ENCODE measurements at regions not wholly inside any gene's neighbourhood (a gene's known extent, or its start where the extent isn't known, plus 50 kb on each side); places are given as distances from the start of the nearest gene placed in this dataset.
A peak's percentile ranks its signal among the peaks of the same experiment; 100 is the strongest.

DNA sequence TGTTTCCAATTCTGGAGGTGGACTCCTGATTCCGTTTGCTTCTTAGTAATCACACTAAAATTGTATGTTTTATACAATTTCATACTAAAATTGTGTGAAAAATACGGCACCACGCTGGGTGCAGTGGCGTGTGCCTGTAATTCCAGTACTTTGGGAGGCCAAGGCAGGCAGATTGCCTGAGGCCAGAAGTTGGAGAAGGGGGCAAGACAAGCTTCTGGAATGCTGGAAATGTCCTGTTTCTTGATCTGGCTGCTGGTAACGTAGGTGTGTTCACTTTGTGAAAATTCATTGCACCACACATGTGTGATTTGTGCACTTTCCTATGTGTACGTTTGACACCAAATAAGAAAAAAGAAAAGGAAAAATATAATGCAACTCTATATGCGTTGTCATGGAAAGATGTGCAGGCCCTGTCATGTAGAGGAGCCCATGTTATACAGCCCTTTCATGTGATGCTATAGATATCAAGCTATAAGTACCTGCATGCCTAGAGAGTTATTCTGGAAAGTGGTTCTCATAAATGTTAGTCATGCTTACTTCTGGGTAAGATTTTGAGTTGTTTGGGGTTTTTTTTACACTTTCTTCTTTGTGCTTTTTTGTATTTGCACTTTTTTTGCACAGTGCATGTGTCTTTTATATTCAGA, 119.9 kb downstream of the TMEM174 start:
- no peak for DNase-seq (ENCODE audit: low read depth, low spot score)

DNA sequence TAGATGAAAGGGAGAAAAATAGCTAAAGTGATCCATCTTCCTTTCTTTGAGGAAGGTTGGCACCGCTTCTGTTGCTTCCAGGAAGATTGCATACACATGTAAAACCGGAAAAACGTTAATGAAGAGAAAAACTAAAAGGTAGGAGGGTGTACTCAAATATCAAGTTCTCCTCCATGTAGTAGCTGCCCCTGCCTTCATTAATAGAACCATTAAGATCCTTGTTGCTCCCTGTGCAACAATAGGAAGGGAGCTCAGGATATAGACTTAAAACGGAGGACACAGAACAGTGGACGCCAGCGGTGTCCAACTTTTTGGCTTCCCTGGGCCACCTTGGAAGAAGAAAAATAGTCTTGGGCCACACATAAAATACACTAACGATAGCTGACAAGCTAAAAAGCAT, 118.9 kb downstream of the TMEM174 start:
- DNase-seq (ENCODE audit: low read depth, low spot score), result no peak

DNA sequence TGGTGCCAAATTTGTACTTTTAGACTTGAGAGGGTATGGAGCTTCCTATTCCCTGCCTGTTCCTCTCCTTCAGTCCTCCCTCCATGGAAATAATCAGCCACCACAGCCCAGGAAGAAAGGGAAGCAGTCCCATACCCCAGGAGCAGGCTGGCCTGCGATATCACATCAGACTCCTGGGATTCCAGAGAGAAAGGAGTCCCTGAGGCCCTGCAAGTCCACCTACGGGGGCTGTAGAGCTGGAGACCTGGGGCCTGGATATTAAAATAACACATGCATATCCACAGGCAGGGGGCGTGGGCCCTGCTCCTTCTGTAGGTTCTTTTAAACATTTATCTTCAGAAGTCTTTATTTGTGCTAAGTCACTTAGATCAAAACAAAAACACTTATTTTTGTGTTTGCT, 117.2 kb downstream of the TMEM174 start:
- no peak for DNase-seq (ENCODE audit: low read depth, low spot score)

DNA sequence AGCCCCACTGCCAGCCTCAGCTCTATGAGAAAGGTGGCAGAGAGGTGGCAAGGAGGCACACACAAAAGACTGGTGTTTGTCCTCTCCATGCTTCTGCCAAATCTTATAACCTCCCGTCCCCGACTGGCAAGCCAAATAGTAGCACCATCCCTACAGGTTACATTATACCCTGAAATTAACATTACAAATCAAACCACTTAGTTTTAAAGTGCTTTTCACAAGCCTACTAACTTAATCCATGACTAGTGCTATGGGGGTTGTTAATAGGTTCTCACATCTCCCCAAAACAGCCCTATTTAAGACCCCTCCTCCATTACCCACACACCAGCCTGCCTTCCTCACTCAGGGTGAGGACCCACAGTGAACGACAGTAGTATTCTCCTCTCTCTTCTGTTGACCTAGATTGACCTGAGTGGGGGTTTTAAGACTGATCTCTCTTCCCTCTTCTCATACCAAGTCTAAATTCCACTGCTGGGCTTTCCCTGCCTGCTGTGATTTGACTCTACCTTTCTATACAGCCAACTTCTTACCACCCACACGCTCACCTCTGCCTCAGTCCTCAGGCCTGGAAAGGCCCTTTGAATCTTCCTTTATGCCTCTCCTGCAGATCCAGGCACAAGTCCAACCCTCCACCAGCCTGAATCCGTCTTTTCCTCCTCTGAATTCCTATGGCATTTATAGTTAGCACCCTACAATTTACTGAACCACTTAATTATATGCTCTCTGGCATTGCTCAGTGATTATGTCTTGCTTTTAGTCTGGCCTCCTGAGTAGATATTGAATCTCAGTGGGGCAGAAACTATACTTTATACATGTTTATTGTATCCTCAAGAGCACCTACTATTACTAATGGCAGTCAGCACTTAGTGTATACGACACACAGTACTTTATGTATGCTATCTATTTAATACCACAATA, 116.1 kb downstream of the TMEM174 start:
- no peak for DNase-seq (ENCODE audit: low read depth, low spot score)

DNA sequence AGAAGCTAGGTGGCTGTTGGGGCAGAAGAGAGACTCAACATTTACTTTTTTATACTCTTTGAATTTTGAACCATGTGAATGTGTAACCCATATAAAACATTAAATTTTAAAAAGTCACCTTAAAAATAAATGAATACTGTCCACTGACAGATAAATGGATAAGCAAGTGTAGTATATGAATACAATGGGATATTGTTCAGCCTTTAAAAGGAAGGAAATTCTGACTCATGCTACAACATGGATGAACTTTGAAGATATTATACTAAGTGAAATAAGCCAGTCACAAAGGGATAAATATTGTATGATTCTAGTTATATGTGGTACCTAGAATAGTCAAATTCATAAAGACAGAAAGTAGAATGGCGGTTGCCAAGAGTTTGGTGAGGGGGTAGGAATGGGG, 113.9 kb downstream of the TMEM174 start:
- DNase-seq (ENCODE audit: low read depth, low spot score), result no peak

DNA sequence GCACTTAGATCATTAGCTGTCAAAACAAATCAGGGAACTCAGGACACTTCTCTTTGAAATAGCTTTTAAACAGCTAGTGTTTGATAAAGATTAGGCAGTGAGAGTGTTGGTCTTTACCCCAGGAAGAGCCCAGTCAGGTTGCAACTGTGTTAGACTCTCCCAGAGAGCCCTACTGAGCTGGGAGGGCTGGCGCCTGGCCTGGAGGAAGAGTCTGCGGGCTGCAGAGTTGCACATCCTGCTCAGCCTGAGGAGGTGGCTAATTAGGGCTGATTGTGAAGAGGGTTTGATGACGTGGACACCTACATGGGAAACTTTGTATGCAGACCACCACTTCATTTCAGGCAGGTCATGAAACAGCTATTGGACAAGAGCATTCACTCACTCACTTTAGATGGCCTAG, 112.0 kb downstream of the TMEM174 start:
- no peak for DNase-seq (ENCODE audit: low read depth, low spot score)

DNA sequence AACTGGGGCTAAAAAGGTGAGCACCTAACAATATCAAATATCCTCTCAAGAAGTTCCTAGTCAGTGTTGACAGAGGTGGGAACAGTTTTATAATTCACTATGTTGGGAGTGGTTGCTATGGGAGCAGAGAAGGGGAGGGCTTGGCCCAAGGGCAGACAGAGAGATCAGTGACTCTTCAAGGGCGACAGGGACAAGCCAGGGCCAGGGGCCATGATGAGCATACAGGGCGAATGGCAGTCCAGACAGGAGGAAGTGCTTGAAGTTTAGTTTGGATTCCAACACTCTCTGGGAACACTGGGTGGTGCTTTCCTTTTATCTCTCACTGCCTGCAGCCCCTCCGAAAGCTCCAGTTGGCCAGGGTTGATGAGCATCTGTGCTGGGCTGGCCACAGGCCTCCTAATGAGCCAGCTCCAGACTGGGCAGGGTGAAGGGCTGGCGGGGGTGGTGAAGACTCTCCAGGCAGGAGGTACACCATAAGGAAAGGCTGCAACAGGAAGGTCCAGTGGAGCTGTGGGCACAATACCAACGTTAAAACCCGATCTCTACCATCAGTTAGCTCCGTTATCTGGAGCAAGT, 111.3 kb downstream of the TMEM174 start:
- no peak for DNase-seq (ENCODE audit: low read depth, low spot score)

DNA sequence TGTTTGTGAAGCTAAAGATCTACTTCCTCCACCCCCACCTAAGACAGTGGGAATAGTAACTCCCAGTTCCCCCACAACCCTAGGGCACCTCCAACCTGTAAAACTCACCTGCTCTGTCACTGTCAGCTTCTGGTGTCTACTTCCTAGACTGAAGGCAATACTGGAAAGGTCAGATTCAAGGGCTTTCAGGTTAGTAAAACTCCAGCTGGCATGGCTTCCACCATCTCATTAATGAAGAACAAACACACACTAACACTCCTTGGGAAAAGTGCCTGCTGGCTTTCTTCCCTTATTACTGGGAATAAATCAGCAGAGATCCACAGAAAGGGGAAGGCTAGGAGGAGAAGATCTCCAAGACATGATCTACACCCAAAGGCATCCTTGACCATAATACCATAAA, 109.9 kb downstream of the TMEM174 start:
- no peak for DNase-seq (ENCODE audit: low read depth, low spot score)

DNA sequence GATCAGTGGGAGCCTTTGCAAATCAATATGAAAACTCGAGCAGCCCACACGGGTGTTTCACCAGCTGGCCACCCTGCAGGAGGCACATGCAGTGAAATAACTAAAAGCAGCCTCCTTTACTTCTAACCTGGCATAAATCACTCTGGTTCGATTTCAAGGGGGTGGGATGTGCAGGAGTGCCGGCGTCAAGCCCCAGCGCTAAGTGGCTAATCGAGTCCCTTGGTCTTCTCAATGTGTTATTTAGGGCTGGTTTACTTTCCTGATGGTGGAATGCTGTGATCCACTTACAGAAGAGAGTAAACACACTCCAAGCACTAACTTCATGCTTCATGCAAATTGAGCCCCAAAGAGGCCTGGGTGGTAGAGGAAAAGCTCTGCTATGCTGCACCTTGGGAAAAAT, 109.4 kb downstream of the TMEM174 start:
- no peak for DNase-seq (ENCODE audit: low read depth, low spot score)

DNA sequence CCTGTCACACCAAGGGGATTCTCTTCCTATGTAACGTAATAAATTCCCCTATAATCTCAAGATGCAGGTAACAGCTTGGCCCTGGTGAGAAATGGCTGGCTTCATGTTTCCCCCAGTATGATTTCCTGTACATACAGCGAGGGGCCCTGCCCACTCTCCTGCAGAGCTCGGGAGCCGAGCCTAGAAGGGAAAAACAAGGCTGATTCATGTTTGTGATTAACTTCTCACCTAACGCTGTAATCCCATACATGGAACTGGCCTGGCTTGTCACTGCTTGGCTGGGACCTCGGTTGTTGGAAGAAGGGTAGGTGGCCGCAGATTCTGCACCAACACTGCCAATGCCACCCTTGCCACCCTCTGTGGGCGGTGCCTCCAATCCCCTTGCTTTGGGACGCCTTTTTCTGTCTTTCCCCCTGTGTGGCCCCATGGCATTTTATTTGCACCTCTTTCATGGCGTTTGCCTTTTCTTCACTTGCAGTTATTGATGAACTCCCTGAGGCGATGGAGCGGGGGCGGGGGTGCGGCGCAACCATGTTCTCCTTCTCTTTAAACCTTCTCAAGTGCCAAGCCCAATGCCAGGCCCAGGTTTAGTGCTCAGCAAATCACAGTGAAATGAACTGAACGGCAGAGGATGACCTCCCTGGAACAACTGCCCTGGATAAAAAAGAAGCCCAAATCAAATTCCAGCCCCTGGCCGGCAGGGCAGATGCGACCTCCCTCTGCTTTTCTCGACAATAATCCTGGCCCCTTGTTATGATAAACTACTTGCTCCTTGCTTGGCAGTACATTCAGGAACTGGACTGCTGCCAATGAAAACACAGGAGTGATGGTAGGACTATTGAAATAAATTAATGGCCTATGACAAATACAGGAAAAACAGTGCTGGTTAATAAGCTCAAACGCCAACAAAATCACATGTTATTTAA, 108.1 kb downstream of the TMEM174 start:
- peak; percentile 70 for DNase-seq (ENCODE audit: low read depth, low spot score)

DNA sequence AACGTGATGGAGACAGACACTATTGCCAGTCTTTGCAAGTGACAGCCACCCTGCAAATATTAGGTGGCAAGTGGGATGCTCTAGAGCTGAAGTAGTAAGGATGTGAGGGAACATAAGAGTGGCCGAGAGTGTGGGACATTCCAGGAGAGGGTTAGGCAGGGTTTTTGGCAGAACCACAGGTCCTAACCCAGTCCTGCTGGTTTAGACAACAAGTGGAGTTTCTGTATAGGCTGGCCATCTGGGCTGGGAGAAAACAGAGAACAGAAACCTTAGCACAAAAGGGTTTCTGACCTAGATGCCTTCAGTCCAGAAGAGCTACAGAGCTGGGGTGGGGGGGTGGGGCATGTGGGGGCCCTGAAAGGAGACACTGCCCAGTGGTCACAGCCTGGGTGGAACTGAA, 107.4 kb downstream of the TMEM174 start:
- no peak for DNase-seq (ENCODE audit: low read depth, low spot score)

DNA sequence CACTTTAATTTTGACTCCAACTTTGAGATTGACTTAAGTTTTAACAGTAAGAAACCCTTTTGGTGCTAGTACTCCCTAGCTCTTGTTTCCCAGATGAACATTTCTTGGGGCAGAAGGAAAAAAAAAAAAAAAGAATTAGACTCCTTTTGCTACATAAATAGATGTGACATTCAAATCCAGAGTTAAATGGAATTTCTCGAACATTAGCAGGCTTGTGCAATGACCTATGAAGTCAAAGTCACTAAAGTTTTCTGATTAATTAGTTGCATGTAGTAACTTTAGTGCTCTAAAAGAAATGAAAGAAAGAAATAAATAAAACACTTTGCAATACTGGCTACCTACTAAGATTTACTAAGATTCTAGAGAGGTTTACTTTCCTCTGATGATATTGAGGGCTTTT, 106.8 kb downstream of the TMEM174 start:
- no peak for DNase-seq (ENCODE audit: low read depth, low spot score)

DNA sequence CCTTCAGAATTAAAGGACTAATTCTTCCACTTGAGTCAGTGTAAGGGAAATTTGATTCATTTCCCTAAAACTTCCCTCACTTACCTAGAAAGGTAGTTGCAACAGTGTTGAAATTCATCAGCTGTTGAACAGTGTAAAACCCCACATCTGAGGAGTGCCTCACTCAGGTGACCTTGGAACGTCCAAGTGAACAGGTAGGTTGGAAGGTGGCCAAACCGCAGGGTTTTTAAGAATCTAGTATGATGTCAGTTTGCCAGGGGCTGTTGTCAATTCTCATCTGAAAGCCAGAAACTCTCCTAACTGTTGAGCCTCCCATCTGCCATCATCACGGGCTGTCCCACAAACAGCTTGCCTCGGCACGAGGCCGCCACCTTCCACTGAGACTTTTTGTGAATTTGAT, 105.7 kb downstream of the TMEM174 start:
- DNase-seq (ENCODE audit: low read depth, low spot score), result no peak

DNA sequence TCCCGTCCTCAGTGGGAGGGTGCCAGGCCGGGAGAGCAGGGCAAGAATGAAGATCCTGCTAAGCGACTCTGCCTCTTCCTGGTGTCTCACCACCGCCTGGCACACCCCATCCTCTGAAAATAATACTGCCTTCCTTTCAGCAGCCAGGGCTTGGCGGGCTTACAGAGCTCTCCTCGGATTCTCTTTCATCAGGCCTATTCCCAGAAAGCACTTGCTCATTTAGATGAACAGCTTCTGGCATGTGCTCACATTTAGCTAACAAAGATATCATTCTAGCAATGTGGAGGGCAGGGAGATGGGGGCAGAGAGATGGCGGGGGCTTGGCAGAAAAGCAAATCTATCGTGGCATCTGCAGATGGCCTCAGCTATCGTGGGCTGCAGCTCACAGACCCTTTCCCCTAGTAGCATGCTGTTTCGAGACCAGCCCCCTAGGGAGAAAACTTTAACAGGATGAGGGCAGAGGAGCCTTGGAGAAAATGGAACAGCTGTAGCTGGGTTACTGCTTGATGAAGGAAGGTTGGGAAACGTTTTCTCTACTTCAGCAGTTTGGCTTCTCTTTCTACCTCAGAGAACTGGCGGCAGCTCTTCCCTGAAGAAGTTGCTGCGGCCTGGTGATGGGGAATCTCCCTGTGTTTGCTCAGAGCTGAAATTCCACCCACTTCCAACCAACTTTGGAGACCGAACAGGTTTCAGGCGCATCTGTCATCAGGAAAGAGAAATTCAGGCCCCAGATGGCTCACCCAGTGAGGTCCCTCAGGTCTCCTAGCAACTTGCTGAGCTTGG, 102.1 kb downstream of the TMEM174 start:
- DNase-seq (ENCODE audit: low read depth, low spot score), result no peak

DNA sequence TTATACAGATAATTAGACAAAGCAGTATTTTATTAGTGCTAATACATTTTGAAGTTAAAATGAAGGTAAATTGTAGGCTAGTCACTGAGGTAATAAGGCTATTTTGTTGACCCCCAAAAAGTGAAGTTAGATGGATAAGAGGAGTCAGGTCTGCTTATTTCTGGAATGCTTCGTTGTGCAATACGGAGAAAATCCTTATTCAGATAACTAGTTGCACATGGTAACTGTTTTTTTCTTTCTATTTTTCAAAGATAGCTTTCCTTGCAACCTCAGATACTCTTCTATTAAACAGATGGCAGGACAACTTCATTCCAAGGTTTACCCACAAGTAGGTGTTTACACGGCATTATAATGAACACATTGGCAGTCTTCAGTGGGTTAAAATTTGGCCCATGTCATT, 101.1 kb downstream of the TMEM174 start:
- DNase-seq (ENCODE audit: low read depth, low spot score), result no peak

DNA sequence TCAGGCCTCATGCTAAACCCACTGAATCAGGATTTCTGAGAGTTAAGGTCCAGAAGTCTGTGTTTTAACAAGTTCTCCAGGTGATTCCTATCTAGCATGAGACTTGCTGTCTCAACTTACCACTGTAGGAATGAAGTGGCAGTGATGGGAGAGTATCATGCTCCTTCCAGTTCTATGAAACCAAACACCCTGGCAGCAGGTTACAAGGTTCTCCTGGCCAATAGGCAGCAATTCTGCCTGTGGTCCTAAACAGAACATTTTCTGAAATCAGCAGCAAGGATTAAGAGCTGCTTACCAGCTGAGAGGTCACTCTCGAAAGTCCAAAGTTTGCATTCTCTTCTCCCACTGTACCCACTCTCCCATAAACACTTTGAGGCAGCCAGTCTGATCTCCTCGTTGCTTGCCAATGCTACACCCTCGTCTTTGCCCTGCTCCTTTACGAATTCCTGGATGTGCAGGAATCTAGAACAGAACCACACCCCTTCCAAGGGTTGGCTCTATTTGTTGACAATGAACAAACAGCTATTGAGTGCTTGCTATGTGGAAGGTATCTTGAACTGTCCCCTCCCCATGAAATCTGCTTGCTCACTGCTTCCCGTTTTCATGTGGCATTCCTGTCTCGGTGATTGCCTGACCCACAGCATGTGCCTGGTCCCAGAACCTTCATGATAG, 100.5 kb downstream of the TMEM174 start:
- no peak for DNase-seq (ENCODE audit: low read depth, low spot score)

DNA sequence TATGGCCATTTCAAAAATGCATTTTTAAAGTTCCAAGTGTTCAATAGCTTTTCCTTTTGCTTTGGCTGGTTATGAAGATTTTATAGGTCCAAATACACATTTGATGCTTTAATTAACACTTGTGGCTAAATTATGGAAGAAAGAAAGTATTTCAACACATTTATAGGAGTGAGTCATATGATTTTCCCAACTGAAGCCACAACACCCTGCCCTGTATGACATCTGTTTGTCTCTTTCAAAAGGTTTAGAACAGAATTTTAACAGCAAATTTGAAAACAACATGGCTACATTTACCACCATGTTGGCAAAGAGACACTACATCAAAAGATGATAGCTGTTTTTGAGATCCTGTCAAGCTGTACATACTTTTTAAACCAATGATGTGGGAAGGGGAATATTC, 99.4 kb downstream of the TMEM174 start:
- DNase-seq (ENCODE audit: low read depth, low spot score), result no peak

DNA sequence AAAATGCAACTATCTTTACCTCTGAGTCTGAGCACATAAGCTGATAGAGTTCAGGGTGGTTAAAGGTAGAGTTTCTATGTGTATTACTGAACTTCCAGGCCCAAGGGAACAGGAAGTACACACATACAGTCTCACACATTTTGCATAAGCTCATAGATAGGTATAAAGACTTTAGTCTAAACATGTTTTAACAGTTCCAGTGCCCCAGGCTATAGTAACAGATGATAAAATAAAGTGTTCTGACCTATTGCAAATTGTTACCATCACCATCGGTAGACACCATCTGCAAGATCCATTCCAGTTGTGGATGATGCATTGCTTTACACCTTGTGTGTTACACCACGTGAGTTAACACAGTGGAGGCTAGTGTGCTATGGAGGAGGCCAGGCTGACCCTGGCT, 95.8 kb downstream of the TMEM174 start:
- no peak for DNase-seq (ENCODE audit: low read depth, low spot score)

DNA sequence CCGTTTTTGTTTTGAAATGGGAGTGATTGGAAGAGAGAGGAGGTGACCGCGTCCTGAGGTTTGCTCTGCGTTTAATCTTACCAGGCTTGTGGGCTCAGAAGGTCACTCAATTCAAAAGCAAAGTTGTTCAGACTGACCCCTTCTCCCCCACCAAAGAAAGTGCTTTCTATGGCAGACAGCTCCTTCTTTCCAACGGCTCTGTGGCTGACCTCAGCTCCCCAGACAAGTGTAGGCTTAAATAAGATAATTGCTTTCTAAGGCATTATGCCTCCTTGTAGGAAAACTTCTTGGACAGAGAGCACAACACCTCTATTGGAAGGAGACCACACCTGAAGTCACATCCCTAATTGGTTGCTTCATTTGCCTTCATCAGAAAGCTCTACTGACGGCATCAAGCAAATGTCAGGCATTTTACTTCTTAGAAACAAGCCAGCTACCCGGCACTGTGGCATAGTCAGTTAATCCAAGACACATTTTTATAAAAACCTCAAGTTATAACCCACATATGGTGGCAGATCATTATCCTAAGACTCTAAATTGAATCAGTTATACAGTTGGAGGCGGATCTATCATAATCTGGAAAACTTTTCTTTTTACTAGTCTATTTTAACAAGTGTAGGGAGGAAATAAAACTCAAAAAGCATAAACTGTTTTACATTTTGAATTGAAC, 94.9 kb downstream of the TMEM174 start:
- DNase-seq (ENCODE audit: low read depth, low spot score), result no peak
